ENCODE measurements at regions not wholly inside any gene's neighbourhood (a gene's known extent, or its start where the extent isn't known, plus 50 kb on each side); places are given as distances from the start of the nearest gene placed in this dataset.

DNA sequence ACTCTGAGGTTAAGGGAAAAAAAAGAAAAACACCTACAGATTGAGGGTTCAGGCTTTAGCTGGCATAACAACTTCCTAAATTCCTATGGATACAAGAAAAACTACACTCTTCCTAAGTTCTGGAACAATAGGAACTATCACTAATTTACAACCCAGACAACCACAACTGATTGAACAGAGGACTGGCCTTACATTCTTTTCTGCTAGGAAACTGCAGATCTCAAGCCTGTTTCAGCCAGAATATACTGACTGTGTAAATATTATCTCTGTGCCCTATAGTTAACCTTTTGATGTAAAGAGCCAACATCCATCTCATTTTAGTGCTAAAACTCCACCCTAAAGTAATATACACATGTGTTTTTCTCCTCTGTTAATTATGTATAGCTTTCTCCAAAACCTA is 1186.5 kb upstream of the TMPRSS15 start:
- no peaks in the 10 kb centered on the region for H3K36me3 ChIP-seq (ENCODE audit: control insufficient read depth, insufficient read depth, low read length)
- no peak overlapping the region for H3K4me3 ChIP-seq (ENCODE audit: low read depth, low read length)
- no peaks in the 10 kb centered on the region for H3K27me3 ChIP-seq (ENCODE audit: control insufficient read depth, insufficient read depth, low read length)
- H3K4me1 ChIP-seq = no peaks in the 10 kb centered on the region
- no peak overlapping the region for H3K4me2 ChIP-seq (ENCODE audit: low read length)
- TF ChIP-seq, protein P1, sequence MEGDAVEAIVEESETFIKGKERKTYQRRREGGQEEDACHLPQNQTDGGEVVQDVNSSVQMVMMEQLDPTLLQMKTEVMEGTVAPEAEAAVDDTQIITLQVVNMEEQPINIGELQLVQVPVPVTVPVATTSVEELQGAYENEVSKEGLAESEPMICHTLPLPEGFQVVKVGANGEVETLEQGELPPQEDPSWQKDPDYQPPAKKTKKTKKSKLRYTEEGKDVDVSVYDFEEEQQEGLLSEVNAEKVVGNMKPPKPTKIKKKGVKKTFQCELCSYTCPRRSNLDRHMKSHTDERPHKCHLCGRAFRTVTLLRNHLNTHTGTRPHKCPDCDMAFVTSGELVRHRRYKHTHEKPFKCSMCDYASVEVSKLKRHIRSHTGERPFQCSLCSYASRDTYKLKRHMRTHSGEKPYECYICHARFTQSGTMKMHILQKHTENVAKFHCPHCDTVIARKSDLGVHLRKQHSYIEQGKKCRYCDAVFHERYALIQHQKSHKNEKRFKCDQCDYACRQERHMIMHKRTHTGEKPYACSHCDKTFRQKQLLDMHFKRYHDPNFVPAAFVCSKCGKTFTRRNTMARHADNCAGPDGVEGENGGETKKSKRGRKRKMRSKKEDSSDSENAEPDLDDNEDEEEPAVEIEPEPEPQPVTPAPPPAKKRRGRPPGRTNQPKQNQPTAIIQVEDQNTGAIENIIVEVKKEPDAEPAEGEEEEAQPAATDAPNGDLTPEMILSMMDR (IDR thresholded peaks at IDR 0.05) = no peak
- no peaks in the 10 kb centered on the region for H3K9me3 ChIP-seq (ENCODE audit: control insufficient read depth, low read length)
- H3K9ac ChIP-seq = no peak overlapping the region
- no peak overlapping the region for H2AFZ ChIP-seq
- no peak overlapping the region for H3K27ac ChIP-seq
- H3K79me2 ChIP-seq = no peaks in the 10 kb centered on the region

DNA sequence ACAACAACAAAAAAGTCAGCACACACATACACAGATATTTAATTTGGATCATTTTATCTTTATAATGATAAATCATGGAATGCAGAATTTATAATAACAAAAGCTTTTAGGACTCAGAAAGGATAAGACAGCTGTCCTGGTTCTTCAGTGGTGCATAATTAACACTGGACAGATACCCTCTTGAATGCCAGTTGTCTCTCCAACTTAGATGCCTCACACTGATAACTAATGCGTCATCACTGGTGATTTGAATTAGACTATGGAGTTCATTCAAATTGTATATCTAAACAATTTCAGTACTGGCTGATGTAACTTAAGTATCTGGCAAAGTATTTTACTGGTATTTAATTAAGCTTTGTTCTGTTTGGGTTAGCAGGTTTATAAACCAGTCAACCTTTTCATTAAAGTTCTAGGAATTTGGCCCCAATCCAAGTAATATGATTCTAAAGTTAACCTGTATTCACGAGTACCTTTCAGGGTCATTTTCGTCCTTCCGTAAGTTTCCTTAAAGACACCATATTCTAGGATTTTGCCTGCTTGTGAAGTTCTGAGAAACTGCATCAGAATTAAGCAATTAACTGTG is 1199.5 kb upstream of the TMPRSS15 start:
- H3K4me2 ChIP-seq (ENCODE audit: low read length) = no peak overlapping the region
- H3K9ac ChIP-seq = no peak overlapping the region
- TF ChIP-seq, protein P1 (IDR thresholded peaks at IDR 0.05) = no peak
- no peaks in the 10 kb centered on the region for H3K4me1 ChIP-seq
- no peaks in the 10 kb centered on the region for H3K79me2 ChIP-seq
- no peak overlapping the region for H3K4me3 ChIP-seq (ENCODE audit: low read depth, low read length)
- no peaks in the 10 kb centered on the region for H3K36me3 ChIP-seq (ENCODE audit: control insufficient read depth, insufficient read depth, low read length)
- no peak overlapping the region for H3K27ac ChIP-seq
- H3K27me3 ChIP-seq (ENCODE audit: control insufficient read depth, insufficient read depth, low read length) = no peaks in the 10 kb centered on the region
- no peaks in the 10 kb centered on the region for H3K9me3 ChIP-seq (ENCODE audit: control insufficient read depth, low read length)
- H2AFZ ChIP-seq = no peak overlapping the region

DNA sequence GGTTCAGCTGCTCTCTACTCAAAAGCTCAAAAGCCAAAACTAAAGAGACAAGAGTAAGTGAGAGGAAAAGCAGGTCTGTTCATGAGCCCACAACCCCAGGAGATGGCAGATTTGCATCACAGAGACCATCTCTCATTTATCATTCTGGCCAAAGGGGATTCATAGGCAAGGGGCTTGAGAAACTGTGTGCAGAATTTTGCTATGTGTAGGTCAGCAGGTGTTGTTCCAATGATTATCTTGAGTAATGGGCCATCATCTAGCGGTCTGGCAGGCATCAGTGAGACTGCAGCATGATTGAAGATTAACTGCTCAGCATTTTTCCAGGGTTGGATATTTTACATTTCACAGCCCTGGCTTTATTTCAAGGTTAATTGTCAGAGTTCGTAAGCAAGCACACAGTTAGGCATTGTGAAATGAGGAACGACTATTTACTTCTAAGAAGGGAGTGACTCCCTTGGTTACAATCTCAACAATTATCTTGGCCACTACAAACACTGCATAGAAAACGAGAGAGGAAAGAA is 1204.6 kb upstream of the TMPRSS15 start:
- TF ChIP-seq, protein P1 (IDR thresholded peaks at IDR 0.05) = no peak
- no peaks in the 10 kb centered on the region for H3K4me1 ChIP-seq
- H3K9ac ChIP-seq = no peak overlapping the region
- no peak overlapping the region for H3K27ac ChIP-seq
- no peak overlapping the region for H2AFZ ChIP-seq
- H3K9me3 ChIP-seq (ENCODE audit: control insufficient read depth, low read length) = no peaks in the 10 kb centered on the region
- H3K4me3 ChIP-seq (ENCODE audit: low read depth, low read length) = no peak overlapping the region
- no peaks in the 10 kb centered on the region for H3K27me3 ChIP-seq (ENCODE audit: control insufficient read depth, insufficient read depth, low read length)
- H3K79me2 ChIP-seq = no peaks in the 10 kb centered on the region
- no peaks in the 10 kb centered on the region for H3K36me3 ChIP-seq (ENCODE audit: control insufficient read depth, insufficient read depth, low read length)
- H3K4me2 ChIP-seq (ENCODE audit: low read length) = no peak overlapping the region

DNA sequence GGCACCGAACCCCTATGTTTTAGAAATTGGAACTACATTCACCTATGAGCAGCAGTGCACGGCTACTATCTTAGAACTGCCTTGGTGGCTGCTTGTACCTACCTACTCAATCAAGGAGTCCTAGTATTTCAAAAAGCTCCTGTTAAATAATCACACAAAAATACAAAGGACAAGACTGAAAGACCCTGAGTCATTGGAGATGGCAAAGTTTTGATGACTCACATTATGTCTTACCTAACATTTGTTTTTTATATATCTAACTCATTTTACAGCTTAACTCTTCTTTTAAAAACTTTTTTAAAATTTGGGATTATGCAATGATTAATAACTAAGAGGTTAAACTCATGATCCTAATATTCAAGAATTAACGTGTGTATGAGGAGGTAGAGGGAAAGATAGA is 1206.0 kb upstream of the TMPRSS15 start:
- H3K4me1 ChIP-seq = no peaks in the 10 kb centered on the region
- no peaks in the 10 kb centered on the region for H3K36me3 ChIP-seq (ENCODE audit: control insufficient read depth, insufficient read depth, low read length)
- TF ChIP-seq, protein P1 (IDR thresholded peaks at IDR 0.05) = no peak
- H3K4me3 ChIP-seq (ENCODE audit: low read depth, low read length) = no peak overlapping the region
- no peak overlapping the region for H3K9ac ChIP-seq
- no peak overlapping the region for H3K27ac ChIP-seq
- H3K9me3 ChIP-seq (ENCODE audit: control insufficient read depth, low read length) = no peaks in the 10 kb centered on the region
- H3K79me2 ChIP-seq = no peaks in the 10 kb centered on the region
- no peak overlapping the region for H2AFZ ChIP-seq
- H3K4me2 ChIP-seq (ENCODE audit: low read length) = no peak overlapping the region
- H3K27me3 ChIP-seq (ENCODE audit: control insufficient read depth, insufficient read depth, low read length) = no peaks in the 10 kb centered on the region

DNA sequence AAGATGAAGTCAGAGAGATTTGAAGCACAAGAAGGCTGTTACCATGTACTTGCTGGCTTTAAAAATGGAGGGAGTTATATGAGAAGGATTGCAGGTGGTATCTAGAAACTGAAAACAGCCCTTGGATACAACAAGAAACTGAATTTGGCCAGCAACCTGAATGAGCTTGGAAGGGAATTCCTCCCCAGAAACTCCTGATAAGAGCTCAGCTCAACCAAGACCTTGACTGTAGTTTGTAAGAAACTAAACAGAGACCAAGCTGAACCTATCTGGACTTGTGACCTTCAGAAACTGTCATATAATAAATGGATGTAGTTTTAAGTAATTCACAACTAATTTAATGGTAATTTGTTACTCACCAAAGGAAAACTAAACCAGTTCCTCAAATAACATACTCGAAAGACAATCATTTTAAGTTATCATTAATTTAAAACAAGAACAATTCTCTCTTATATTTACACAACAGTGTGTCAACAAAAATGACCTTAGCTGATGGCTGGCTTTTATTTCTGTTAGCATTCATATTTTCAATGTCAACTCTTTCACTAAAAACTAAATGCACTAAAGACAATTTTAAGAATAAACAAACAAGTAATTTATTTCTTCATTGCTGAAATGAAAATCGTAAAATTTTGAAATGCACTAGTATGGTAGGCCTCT is 1218.4 kb upstream of the TMPRSS15 start:
- Histone ChIP-seq H3K27me3 (ENCODE audit: control insufficient read depth, insufficient read depth, low read length) (no peaks in the 10 kb centered on the region), H3K36me3 (ENCODE audit: control insufficient read depth, insufficient read depth, low read length) (no peaks in the 10 kb centered on the region), H2AFZ (no peak overlapping the region), H3K79me2 (no peaks in the 10 kb centered on the region), H3K4me2 (ENCODE audit: low read length) (no peak overlapping the region), H3K9me3 (ENCODE audit: control insufficient read depth, low read length) (no peaks in the 10 kb centered on the region), H3K4me3 (ENCODE audit: low read depth, low read length) (no peak overlapping the region), H3K27ac (no peak overlapping the region), H3K9ac (no peak overlapping the region), H3K4me1 (no peaks in the 10 kb centered on the region)
- TF ChIP-seq, protein P1 (IDR thresholded peaks at IDR 0.05) = no peak
